Middle frontal gyrus (tissue), 1 donor: ENCODE measurements at regions not wholly inside any gene's neighbourhood (a gene's known extent, or its start where the extent isn't known, plus 50 kb on each side); places are given as distances from the start of the nearest gene placed in this dataset.
"Not testable (repeated sequence)": the region's sequence is repeated elsewhere in the genome, so short reads cannot be mapped to it uniquely, and the experiment has no call there.

Experiments
- DNase-seq: peaks from one replicate; pipeline ENCODE4 v3.0.0-alpha.2; 2015; ENCODE audit warnings: low spot score; ENCODE audit errors: extremely low spot score

DNA sequence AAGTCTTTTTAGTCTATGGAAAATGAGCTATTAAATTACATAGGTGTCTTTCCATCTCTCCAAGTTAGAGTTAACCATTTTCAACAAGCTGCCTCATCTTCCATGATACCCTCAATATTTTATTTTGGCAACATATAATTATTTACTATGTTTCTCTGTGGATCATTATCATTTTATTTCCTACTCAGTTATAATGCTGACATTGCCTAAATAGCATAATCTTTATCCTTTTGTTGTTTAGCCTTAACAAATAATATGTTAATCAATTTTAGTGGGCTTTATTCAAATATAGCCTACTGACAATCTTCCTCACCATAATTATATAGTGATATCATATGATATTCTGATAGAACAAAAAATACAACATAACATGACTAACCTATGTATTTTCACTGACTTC lies 1044.8 kb upstream of the FOXG1 start:
- no peak for DNase-seq

DNA sequence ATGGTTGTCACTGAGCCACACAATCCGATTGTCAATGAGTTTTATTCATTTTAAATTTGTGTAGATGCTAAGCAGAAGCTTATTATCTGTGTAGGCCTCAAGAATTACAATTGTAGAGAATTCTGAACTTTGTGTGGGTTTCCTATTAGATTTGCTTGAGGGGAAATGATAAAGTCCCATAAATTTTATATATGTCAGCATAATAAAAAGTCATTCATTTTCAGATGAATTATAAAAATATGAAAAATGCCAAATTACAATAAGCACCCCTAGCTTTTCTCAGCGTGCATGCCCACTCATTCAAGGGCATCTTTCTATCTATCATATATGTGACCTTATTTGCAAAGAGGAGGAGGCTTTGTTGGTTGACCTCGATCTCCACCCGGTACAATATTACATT lies 1041.1 kb upstream of the FOXG1 start:
- DNase-seq = no peak

DNA sequence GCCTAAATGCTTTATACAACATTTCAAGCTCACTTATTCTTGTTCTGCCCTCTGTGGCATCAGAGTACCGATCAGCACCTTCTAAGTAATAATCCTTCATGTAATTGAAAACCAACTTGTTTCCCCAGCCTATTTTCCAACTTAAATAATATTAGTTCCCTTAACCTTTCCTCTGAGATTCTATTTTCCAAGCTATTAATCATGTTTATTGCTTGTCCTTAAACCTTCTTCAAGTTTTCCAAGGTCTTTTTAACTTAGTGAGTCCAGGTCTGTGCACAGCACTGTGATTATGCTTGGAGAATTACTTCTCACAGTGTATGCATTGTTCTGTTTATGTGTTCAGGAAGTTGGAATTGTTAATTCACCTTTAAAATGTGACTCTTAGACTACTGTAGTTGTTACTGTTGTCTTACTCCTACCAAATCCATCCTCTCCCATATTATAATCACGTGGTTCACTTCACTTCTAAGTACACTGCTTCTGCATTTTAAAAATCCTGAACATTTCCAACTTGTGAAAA lies 1039.3 kb upstream of the FOXG1 start:
- no peak for DNase-seq

DNA sequence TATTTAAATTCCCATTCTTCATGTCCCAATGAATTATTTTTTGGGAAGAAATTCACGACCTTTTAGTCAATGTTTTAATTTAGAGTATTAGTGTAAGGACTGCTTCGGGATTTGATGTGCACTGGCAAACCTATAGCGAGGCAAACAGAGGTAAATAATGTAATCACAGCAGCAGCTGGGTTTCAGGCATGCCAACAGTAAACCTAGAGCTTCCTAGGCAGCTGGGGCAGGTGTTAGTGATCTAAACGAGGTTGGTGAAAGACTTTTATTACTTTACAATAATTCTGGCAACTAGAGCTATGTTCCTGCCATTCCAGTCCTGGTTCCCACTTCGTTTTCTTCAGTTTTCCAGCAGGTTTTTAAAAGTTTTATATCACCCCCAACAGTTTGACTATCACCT lies 1036.4 kb upstream of the FOXG1 start:
- no peak for DNase-seq

DNA sequence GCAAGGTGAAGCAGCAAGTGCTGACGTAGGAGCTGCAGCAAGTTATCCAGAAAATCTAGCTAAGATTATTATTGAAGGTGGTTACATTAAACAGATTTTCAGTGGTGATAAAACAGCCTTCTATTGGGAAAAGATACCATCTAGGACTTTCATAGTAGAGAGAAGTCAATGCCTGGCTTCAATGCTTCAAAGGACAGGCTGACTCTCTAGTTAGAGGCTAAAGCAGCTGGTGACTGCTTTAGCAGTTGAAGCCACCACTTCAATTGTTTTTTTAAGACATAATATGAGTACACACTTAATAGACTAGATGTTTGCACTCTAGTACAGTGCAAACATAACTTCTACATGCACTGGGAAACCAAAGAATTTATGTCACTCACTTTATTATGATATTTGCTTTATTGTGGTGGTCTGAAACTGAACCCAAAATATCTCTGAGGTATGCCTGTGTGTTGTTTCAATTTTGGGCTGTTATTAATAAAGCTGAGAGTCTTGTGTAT lies 1026.9 kb upstream of the FOXG1 start:
- no peak for DNase-seq

DNA sequence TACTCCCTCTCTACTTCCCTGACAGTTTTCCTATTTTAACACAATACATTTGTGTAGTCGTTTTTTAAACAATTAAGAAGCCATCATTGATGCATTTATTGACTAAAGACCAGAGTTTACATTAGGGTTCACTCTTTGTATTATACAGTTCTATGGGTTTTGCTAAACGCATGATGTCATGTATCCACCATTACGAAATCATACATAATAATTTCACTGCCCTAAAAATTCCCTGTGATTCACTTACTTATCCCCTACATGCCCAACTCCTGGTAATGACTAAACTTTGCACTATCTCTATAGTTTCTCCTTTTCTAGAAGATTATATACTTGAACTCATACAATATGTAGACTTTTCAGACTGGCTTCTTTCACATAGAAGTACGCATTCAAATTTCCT lies 1016.5 kb upstream of the FOXG1 start:
- no peak for DNase-seq

DNA sequence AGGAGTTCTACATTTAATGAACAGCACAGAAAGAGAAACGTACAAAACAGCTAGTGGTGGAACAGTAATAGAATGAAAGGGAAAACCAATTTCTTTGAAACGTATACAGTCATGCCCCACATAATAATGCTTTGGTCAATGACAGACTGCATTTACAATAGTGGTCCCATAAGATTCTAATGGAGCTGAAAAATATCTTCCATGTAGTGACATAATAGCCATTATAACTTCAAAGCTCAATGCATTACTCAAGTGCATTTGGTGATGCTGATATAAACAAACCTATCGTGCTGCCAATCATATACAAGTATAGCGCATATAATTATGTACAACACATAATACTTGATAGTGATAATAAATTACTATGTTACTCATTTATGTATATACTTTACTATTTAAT lies 1008.9 kb upstream of the FOXG1 start:
- not testable (repeated sequence) for DNase-seq

DNA sequence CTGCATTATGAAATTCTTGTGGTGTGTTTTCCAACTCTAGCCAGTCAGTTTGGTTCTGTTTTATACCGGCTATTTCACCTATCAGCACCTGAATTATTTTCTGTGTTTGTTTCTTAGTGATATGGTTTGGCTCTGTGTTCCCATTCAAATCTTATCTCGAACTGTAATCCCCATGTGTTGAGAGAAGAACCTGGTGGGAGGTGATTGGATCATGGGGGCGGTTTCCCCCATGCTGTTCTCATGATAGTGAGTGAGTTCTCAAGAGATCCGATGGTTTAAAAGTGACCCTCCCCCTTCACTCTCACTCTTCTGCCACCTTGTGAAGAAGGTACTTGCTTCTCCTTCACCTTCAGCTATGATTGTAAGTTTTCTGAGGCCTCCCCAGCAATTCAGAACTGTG lies 1006.2 kb upstream of the FOXG1 start:
- DNase-seq = not testable (repeated sequence)

DNA sequence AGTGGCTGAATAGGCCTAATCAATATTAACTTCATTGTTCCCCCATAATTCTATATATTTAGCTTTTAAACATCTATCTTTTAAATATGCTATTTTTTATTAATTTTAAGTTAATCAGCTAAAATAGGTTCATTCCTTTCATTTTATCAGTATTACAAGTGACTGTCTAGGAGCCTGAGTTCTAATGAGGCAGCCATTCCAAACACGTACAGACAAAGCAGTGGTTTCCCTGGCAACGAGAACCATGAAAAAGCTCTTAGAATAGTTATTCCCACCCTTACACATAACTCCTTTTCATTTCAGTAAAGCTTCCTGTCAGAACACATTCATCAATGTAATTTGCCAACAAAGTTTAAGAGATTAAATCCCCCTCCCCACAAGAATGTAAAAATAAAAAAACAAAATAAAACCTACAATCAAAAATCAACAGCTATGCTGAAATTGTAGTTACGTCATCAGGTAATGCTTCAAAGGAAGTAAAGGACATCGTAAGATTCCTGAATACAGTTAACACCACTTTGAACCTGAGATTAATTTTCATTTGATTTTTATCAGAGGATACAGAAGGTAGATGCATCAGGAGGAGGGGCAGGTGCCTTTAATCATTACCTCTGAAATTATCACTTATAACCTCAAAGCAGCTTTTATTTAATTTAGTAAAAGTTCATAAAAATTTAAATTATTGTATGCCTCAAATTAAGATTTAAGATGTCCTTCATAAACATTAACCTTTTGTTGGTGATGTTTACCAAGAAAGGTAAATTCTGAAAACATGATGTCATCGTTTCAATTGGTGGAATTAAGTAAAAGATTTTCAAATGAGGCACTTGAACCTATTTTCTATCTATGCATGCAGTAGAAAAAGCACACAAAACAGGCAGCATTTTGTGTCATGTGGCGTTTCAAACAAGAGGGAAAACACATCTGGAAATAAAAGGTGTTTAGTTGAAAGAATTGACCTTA lies 967.2 kb upstream of the FOXG1 start:
- not testable (repeated sequence) for DNase-seq

DNA sequence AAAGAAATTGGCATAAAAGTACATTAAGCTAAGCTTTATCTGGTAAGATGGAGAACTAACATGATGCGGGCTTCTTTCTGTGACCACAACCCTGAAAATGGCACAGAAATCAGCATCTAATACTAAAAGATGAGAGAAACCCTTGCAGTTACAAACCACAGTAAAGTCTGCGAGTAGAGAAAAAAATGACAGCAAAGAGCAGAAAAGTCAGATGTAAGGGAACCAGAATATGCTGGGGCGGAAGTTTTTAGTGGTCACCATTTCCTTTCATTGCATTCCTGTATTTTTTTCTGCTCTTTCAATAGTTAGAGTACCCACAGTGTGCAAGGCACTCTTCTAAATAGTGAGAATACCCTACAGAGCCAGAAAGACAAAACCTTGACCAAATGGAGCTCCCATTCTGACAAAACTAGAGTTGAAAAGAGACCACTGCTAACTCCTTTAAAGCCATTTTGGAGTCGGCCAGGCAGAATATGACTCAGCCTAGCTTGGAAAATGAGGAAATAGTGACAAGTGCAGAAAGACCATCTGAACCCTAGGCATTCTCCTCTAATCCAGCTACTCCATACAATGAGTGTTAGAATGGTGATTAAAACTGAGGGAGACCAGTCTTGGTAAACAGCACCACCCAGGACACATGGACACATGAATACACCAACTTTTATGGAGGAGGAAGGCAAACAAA lies 948.7 kb upstream of the FOXG1 start:
- not testable (repeated sequence) for DNase-seq

DNA sequence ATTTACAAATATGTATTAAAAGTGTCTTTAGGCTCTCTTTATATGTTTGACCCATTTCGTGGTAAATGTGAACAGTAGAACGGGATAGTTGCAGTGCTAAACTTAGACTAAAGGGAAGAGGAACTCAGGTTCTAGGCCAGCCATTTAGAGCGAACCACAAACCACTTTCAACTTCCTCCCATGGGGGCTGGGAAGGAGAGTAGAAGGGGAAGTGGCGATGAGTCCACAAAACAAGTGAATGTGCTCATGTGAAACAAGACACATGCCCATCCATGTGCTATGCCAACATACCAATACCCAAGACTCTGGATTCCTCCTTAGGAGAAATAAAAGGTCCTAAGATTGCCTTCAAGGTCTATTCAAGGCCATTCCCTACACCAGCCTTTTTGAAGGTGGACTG lies 940.4 kb upstream of the FOXG1 start:
- not testable (repeated sequence) for DNase-seq

DNA sequence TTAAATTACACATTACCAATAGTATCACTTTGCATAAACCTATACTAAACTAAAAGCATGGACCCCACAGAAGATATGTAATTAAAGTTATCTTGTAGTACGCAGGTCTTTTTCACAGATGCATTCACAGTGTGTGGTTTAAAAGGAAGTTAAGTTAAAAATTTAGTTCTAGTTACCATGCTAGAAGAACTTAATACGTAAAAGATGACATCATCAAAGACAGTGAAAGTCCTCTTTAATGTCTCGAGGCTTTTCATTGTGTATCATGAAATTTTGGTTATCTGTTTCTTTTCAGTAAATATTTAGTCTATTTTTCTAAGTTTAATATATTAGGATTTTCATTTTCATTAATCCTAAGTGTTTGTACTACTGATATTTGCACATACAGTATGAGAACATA lies 934.6 kb upstream of the FOXG1 start:
- not testable (repeated sequence) for DNase-seq

DNA sequence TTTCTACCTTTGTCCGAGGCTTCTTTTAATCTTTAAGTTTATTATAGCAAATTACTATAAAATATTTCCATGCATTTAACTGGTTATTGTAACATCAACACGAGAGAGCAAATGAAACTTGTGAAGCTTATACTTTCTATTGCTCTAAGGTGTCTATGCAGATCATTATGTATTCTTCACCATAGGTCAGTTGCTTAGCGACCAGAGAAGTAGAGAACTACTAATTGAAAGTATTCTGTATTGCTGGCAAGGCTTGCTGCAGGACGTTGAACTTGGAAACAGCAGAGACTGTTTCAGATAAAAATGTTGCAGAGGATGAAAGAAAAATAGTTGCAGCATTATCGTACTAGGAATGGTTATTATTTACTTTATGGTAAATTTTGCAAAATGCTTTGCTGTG lies 933.6 kb upstream of the FOXG1 start:
- not testable (repeated sequence) for DNase-seq

DNA sequence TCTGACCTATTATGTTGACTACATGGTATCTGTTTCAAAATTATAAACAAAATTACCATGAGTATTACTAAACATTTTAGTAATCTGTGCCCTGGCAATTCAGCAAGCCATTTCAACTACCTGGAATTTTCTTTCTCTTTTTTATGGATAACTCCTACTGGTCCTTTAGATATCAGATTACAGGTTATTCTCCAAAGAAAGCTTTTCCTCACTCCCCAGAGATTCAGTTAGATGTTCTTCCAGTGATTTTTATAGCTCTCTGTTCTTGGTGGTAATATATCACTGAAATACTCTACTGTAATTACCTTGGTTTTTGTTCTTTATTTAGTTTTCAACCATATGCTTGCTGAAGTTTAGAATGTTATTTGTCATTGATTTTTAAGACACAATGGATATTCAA lies 930.2 kb upstream of the FOXG1 start:
- no peak for DNase-seq

DNA sequence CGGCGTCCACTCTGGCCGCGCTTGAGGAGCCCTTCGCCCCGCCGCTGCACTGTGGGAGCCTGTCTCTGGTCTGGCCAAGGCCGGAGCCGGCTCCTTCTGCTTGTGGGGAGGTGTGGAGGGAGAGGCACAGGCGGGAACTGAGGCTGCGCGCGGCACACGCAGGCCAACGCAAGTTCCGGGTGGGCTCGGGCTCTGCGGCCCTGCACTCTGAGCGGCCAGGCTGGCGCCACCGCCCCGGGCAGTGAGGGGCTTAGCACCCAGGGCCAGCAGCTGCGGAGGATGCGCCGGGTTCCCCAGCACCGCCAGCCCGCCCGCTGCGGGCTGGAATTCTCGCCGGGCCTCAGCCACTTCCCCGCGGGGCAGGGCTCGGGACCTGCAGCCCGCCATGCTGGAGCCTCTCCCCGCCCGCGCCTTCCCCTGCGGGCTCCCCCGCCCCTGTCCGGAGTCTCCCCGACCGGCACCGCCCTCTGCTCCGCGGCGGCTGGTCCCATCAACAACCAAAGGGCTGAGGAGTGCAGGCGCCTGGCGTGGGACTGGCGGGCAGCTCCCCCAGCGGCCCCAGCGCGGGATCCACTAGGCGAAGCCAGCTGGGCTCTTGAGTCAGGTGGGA lies 921.2 kb upstream of the FOXG1 start:
- DNase-seq = no peak

DNA sequence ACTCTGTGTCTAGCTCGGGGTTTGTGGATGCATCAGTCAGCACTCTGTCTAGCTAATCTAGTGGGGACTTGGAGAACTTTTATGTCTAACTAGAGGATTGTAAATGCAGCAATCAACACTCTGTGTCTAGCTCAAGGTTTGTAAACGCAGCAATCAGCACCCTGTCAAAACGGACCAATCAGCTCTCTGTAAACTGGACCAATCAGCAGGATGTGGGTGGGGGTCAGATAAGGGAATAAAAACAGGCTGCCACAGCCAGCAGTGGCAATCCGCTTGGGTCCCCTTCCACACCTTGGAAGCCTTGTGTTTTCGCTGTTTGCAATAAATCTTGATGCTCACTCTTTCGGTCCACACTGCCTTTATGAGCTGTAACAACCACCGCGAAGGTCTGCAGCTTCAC lies 920.7 kb upstream of the FOXG1 start:
- no peak for DNase-seq

DNA sequence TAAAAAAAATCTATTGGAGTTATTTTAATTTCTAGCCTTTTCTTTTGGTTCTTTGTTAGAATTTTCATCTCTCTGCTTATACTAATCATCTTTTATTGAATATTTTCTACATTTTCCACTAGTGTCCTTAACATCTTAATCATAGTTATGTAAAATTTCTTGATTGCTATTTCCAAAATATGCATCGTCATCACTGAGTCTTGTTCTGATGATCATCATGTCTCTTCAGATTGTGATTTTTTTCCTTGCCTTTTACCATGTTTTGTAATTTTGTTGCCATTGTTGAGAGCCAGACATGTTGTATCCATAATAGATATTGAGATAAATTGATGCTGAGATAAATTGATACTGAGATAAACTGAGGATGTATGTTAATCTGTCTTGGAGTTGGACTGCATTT lies 919.1 kb upstream of the FOXG1 start:
- DNase-seq = not testable (repeated sequence)

DNA sequence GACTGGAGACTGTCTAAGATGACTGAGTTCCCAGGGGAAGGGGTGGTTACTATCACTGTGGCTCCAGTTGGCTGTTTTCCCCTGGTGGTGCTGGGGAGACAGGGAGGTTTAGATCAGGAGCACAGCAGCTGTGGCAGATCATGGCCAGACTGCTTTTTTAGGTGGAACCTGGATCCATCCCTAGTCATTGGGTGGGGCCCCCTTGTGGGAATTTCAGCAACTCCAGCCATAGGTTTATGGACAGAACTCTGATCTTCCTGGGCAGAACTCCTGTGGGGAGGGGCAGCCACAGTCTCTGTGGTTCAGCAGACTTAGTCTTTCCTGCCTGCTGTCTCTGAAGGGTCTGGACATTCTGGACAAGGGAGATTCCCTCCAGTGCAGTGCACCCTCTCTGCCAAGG lies 917.4 kb upstream of the FOXG1 start:
- DNase-seq = not testable (repeated sequence)

DNA sequence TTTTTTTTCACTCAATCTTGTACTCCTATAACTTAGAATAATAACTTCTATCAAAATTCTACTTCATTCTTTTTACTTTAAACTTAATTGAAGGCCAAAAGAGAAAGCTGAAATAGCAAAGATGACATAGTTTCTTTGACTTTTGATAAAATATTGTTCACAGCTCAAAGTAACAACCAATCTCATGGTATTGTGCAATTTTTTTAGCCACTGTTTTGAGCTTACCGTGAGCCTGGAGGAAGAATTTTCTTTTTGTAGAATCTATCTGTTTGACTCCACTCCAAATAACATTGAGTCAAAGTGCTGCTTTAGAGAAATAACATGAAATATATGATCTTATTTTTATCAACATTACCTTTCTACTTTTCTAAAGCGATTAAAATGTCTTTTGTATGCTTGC lies 903.9 kb upstream of the FOXG1 start:
- DNase-seq = no peak

DNA sequence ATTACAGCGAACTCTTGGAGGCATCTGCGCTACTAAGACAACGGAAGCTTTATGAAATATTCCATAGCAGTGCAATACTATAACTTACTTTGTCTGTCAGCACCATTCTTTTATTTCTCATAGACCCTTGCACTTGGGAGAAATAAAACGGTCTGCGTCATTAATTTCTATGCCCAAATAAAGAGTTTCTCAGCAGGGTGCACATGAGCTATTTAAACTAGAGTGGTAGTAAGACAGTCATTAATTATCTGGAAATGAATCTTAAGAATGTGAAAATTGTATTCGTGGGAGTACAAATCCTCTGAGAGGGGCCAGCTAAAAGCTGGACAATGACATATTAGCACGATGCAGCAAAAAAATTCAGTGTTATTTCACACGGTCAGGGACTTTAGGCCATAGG lies 903.4 kb upstream of the FOXG1 start:
- DNase-seq = no peak

DNA sequence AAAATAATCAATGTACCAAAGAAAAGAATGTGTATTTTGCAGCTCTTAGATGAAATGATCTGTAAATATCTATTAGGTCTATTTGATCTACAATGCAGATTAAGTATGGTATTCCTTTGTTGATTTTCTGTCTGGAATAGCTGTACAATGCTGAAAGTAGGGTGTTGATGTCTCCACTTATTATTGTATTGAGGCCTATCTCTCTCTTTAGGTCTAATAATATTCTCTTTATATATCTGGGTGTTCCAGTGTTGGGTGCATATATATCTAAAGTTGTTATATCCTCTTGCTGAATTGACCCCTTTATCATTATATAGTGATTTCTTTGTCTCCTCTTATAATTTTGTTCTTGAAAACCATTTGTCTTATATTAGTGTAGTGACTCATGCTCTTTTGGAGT lies 885.5 kb upstream of the FOXG1 start:
- DNase-seq = no peak

DNA sequence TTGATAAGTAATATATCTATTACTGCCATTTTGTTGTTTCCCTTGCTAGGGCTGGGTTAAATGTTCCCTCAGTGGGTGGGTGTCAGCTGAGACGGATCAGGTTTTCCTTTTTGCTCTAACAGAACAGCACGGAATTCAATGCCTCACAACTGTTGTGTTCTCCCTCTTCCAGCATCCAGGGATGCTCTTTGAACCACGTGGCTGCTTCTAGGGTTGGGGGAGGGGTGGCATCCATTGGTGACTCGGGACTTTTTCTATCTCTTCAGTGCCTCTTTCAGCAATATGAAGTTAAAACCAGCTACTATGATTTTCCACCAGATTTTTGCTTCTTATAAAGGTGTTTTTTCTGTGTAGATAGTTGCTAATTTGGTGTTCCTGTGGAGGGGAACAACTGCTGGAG lies 884.9 kb upstream of the FOXG1 start:
- DNase-seq = no peak
